HL-60 (cell line): ENCODE measurements at regions not wholly inside any gene's neighbourhood (a gene's known extent, or its start where the extent isn't known, plus 50 kb on each side); places are given as distances from the start of the nearest gene placed in this dataset.

Experiments
- GABPA ChIP-seq: IDR thresholded peaks from 2 replicates; pipeline ENCODE4 v1.6.1; 2012; ENCODE audit warnings: low read depth
- POLR2AphosphoS5 ChIP-seq: IDR thresholded peaks from 2 replicates; pipeline ENCODE4 v1.6.1; 2012; ENCODE audit warnings: low read depth
- TF ChIP-seq, protein P1 (sequence below): IDR thresholded peaks from one replicate; pipeline ENCODE4 v1.5.1; 2011; ENCODE audit warnings: low read length, control low read depth, inconsistent platforms; ENCODE audit not compliant: insufficient read depth
- TF ChIP-seq, protein P2 (sequence below): IDR thresholded peaks from 2 replicates; pipeline ENCODE4 v1.6.1; 2012; ENCODE audit warnings: low read depth; ENCODE audit not compliant: insufficient replicate concordance

DNA sequence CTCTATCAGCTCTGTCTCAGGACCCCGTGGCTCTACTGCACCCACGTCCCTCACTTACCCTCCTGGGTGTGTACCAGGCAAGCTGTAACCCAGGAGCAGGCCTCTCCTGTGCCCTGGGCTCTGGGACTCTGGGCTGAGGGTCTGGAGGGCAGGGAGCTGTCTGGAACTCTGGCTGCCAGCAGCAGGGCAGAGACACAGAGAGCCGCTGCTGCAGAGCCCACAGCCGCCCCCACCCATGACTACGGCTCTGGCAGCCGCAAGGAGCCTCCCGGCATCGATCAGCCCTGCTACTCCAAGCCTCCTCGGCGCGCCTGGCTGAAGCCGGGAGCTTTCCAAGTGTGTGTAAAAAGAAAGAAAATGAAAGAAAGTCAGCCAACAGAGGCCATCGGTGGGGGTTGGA, 103.7 kb upstream of the ATP2B2 start:
- TF ChIP-seq, protein P1, sequence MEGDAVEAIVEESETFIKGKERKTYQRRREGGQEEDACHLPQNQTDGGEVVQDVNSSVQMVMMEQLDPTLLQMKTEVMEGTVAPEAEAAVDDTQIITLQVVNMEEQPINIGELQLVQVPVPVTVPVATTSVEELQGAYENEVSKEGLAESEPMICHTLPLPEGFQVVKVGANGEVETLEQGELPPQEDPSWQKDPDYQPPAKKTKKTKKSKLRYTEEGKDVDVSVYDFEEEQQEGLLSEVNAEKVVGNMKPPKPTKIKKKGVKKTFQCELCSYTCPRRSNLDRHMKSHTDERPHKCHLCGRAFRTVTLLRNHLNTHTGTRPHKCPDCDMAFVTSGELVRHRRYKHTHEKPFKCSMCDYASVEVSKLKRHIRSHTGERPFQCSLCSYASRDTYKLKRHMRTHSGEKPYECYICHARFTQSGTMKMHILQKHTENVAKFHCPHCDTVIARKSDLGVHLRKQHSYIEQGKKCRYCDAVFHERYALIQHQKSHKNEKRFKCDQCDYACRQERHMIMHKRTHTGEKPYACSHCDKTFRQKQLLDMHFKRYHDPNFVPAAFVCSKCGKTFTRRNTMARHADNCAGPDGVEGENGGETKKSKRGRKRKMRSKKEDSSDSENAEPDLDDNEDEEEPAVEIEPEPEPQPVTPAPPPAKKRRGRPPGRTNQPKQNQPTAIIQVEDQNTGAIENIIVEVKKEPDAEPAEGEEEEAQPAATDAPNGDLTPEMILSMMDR: no peak
- TF ChIP-seq, protein P2, sequence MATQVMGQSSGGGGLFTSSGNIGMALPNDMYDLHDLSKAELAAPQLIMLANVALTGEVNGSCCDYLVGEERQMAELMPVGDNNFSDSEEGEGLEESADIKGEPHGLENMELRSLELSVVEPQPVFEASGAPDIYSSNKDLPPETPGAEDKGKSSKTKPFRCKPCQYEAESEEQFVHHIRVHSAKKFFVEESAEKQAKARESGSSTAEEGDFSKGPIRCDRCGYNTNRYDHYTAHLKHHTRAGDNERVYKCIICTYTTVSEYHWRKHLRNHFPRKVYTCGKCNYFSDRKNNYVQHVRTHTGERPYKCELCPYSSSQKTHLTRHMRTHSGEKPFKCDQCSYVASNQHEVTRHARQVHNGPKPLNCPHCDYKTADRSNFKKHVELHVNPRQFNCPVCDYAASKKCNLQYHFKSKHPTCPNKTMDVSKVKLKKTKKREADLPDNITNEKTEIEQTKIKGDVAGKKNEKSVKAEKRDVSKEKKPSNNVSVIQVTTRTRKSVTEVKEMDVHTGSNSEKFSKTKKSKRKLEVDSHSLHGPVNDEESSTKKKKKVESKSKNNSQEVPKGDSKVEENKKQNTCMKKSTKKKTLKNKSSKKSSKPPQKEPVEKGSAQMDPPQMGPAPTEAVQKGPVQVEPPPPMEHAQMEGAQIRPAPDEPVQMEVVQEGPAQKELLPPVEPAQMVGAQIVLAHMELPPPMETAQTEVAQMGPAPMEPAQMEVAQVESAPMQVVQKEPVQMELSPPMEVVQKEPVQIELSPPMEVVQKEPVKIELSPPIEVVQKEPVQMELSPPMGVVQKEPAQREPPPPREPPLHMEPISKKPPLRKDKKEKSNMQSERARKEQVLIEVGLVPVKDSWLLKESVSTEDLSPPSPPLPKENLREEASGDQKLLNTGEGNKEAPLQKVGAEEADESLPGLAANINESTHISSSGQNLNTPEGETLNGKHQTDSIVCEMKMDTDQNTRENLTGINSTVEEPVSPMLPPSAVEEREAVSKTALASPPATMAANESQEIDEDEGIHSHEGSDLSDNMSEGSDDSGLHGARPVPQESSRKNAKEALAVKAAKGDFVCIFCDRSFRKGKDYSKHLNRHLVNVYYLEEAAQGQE: no peak
- no peak for TF ChIP-seq GABPA
- no peak for TF ChIP-seq POLR2AphosphoS5
